ENCODE measurements at regions not wholly inside any gene's neighbourhood (a gene's known extent, or its start where the extent isn't known, plus 50 kb on each side); places are given as distances from the start of the nearest gene placed in this dataset.

DNA sequence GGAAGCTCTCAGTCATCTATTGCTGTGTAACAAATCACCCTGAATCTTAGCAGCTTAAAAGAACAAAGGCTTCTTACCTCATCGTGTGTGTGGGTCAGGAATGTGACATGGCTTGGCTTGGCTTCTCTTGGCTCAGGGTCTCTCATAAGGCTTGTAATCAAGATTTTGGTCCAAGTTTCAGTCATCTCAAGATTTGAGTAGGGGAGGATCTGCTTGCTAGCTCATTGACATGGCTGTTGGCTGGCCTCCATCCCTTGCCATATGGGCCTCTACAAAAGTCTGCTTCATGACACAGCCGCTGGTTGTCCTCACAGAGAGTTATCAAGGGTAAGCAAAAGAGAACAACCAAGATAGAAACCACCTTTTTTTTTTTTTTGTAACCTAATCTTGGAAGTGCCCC, 207.7 kb downstream of the PTPRC start:
- TF ChIP-seq, protein P1, sequence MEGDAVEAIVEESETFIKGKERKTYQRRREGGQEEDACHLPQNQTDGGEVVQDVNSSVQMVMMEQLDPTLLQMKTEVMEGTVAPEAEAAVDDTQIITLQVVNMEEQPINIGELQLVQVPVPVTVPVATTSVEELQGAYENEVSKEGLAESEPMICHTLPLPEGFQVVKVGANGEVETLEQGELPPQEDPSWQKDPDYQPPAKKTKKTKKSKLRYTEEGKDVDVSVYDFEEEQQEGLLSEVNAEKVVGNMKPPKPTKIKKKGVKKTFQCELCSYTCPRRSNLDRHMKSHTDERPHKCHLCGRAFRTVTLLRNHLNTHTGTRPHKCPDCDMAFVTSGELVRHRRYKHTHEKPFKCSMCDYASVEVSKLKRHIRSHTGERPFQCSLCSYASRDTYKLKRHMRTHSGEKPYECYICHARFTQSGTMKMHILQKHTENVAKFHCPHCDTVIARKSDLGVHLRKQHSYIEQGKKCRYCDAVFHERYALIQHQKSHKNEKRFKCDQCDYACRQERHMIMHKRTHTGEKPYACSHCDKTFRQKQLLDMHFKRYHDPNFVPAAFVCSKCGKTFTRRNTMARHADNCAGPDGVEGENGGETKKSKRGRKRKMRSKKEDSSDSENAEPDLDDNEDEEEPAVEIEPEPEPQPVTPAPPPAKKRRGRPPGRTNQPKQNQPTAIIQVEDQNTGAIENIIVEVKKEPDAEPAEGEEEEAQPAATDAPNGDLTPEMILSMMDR (IDR thresholded peaks at IDR 0.05) = no peak
- TF ChIP-seq POLR2A (IDR thresholded peaks at IDR 0.05; ENCODE audit: low read depth) = no peak
